ENCODE measurements at regions not wholly inside any gene's neighbourhood (a gene's known extent, or its start where the extent isn't known, plus 50 kb on each side); places are given as distances from the start of the nearest gene placed in this dataset.

DNA sequence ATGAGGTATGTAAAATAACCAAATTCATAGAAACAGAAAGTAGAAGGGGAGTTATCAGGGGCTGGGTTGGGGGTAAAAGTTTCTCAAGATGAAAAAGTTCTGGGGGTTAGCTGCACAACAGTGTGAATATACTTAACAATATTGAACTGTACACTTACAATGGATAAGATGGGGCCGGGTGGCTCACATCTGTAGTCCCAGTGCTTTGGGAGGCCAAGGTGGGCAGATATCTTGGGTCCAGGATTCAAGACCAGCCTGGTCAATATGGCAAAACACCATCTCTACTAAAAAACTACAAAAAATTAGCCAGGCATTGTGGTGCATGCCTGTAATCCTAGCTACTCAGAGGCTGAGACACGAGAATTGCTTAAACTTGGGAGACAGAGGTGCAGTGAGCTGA is 274.3 kb downstream of the TJP1 start:
- TF ChIP-seq, protein P1, sequence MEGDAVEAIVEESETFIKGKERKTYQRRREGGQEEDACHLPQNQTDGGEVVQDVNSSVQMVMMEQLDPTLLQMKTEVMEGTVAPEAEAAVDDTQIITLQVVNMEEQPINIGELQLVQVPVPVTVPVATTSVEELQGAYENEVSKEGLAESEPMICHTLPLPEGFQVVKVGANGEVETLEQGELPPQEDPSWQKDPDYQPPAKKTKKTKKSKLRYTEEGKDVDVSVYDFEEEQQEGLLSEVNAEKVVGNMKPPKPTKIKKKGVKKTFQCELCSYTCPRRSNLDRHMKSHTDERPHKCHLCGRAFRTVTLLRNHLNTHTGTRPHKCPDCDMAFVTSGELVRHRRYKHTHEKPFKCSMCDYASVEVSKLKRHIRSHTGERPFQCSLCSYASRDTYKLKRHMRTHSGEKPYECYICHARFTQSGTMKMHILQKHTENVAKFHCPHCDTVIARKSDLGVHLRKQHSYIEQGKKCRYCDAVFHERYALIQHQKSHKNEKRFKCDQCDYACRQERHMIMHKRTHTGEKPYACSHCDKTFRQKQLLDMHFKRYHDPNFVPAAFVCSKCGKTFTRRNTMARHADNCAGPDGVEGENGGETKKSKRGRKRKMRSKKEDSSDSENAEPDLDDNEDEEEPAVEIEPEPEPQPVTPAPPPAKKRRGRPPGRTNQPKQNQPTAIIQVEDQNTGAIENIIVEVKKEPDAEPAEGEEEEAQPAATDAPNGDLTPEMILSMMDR (IDR thresholded peaks at IDR 0.05; ENCODE audit: control extremely low read depth in 1 of 3, insufficient read depth in 1 of 3, low read depth in 1 of 3, low read length in 3 of 3), result no peak
- TF ChIP-seq SP1 (IDR thresholded peaks at IDR 0.05; ENCODE audit: low read depth, low read length) (no peak), POLR2A (IDR thresholded peaks at IDR 0.05; ENCODE audit: control extremely low read depth in 1 of 2, low read depth in 2 of 2, low read length in 2 of 2) (no peak), SP2 (IDR thresholded peaks at IDR 0.05; ENCODE audit: low read length) (no peak), JUN (IDR thresholded peaks at IDR 0.05; ENCODE audit: low read depth, low read length) (no peak), KDM1A (IDR thresholded peaks at IDR 0.05; ENCODE audit: borderline replicate concordance, low read length) (no peak), EGR1 (IDR thresholded peaks at IDR 0.05; ENCODE audit: borderline replicate concordance, low read depth, low read length) (no peak), NRF1 (IDR thresholded peaks at IDR 0.05; ENCODE audit: low read depth, low read length) (no peak), CBX5 (IDR thresholded peaks at IDR 0.05; ENCODE audit: low read depth, low read length) (no peak), EZH2 (IDR thresholded peaks at IDR 0.05; ENCODE audit: low read depth, low read length, severe bottlenecking) (no peak), SAP30 (IDR thresholded peaks at IDR 0.05; ENCODE audit: insufficient read depth, insufficient replicate concordance, low read length) (no peak), EP300 (IDR thresholded peaks at IDR 0.05; ENCODE audit: borderline replicate concordance in 1 of 2, low read depth in 2 of 2, low read length in 2 of 2) (no peak), SUZ12 (IDR thresholded peaks at IDR 0.05; ENCODE audit: low read length) (no peak), FOSL1 (IDR thresholded peaks at IDR 0.05; ENCODE audit: insufficient read depth, low read depth, low read length) (no peak)

Measured in H1 (cell line).